ENCODE measurements at regions not wholly inside any gene's neighbourhood (a gene's known extent, or its start where the extent isn't known, plus 50 kb on each side); places are given as distances from the start of the nearest gene placed in this dataset.

DNA sequence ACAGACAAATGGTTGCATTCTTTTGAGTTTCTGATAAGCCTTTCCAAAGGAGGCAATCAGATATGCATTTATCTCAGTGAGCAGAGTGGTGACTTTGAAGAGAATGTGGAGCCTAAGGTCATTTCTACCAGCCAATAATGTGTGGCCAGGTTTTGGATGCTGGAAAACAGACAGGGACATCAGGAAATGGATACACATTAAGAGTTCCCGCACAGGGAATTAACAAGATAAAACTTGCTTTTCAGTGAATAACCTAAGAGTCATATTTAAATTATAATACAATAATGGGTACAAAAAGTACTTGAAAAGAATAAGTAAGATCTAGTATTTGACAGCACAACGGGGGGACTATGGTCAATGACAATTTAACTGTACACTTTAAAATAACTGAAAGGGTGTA is 492.3 kb upstream of the FAM241A start:
- no peaks in the 10 kb centered on the region for H3K9me3 ChIP-seq (ENCODE audit: insufficient read depth, low read depth, low read length)
- peaks cover 34% of the 10 kb centered on the region for H3K4me1 ChIP-seq (ENCODE audit: insufficient read depth, low read length)
- H3K4me3 ChIP-seq (ENCODE audit: low read length) = no peak overlapping the region
- H3K27ac ChIP-seq (ENCODE audit: low read depth, low read length) = no peak overlapping the region
- no peaks in the 10 kb centered on the region for H3K36me3 ChIP-seq (ENCODE audit: insufficient read depth, low read length)
- no peak overlapping the region for H3K9ac ChIP-seq (ENCODE audit: low read depth, low read length)
- 0 out of 2 replicates have a peak, but pooled peaks cover 3% of the 10 kb centered on the region for H3K27me3 ChIP-seq (ENCODE audit: insufficient read depth, low read length)
- 100% methylated on average over 2 of the region's 2 CpGs for whole genome bisulfite sequencing

- whole genome bisulfite sequencing = 100% methylated on average over 1 of the region's 1 CpG
- no peak overlapping the region for H3K9ac ChIP-seq (ENCODE audit: low read depth, low read length)
These were observed 482.8 kb upstream of the FAM241A start for GRCh38 chr4:111662496-111662895.

DNA sequence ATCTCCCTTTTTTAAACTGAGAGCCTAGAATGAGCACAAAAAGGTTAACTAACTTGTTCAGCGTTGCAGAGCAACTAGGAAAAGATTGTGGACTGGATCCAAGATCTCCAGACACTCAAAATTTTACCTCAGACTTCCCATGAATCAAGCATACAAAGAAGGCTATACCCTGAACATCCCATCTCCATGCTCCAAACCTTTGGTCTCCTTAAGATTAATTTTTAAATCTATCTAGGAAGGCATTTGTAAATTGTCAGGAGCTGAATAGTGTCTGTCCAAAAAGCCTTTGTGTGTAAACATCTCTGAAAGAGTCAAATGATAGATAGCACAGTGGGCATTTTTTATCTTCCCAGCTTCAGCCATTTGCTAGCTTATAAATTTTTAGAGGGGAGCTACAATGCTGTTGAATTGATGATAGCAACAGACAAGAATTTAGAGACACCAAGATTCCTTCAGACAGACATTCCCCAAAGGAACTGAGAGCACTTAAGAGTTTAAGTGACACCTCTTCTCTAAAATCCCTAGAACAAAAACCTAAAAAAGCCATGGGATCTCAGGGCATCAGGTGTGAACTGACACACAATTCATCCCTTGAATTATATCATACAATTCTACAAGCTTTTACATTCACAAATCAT is 480.8 kb upstream of the FAM241A start:
- H3K4me1 ChIP-seq (ENCODE audit: insufficient read depth, low read length) = no peaks in the 10 kb centered on the region
- 100% methylated on average over 1 of the region's 1 CpG for WGBS

More at GRCh38 chr4:111662496-111662895, 482.8 kb upstream of the FAM241A start:
- no peak overlapping the region for H3K27ac ChIP-seq (ENCODE audit: low read depth, low read length)
- no peak overlapping the region for H3K4me3 ChIP-seq (ENCODE audit: low read length)
- H3K27me3 ChIP-seq (ENCODE audit: insufficient read depth, low read length) = no peaks in the 10 kb centered on the region
- no peaks in the 10 kb centered on the region for H3K36me3 ChIP-seq (ENCODE audit: insufficient read depth, low read length)
- no peaks in the 10 kb centered on the region for H3K9me3 ChIP-seq (ENCODE audit: insufficient read depth, low read depth, low read length)
- no peaks in the 10 kb centered on the region for H3K4me1 ChIP-seq (ENCODE audit: insufficient read depth, low read length)

DNA sequence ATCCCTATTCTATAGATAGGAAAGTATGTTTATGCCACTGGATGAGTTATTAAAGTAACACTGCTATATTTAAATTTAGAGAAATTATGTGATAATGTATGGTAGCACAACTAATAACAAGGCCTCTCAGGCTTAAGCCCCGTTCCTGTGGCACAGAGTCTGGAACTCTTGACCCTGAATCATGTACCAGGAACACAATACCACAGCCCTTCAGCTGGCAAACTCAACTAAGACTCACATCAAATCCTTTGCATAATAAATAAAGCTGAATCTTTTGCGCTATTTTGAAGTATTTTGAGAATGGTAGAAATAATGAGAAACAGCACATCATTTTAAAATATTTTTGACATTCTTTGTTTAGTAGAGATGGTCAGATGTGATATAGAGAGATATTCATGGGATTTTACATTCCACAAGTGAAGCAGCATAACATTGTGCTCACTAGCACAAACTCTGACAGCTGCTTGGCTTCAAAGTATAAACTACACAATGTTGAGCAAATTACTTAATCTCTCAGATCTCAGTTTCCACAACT is 478.4 kb upstream of the FAM241A start:
- Histone ChIP-seq H3K27ac (ENCODE audit: low read depth, low read length) (no peak overlapping the region), H3K36me3 (ENCODE audit: insufficient read depth, low read length) (no peaks in the 10 kb centered on the region), H3K27me3 (ENCODE audit: insufficient read depth, low read length) (no peaks in the 10 kb centered on the region), H3K9ac (ENCODE audit: low read depth, low read length) (no peak overlapping the region), H3K9me3 (ENCODE audit: insufficient read depth, low read depth, low read length) (no peaks in the 10 kb centered on the region), H3K4me3 (ENCODE audit: low read length) (no peak overlapping the region), H3K4me1 (ENCODE audit: insufficient read depth, low read length) (no peaks in the 10 kb centered on the region)
- 92% methylated on average over 1 of the region's 2 CpGs for WGBS

More for the DNA sequence above, 480.8 kb upstream of the FAM241A start:
- Histone ChIP-seq H3K4me3 (ENCODE audit: low read length) (no peak overlapping the region), H3K36me3 (ENCODE audit: insufficient read depth, low read length) (no peaks in the 10 kb centered on the region), H3K27me3 (ENCODE audit: insufficient read depth, low read length) (no peaks in the 10 kb centered on the region), H3K9me3 (ENCODE audit: insufficient read depth, low read depth, low read length) (no peaks in the 10 kb centered on the region), H3K9ac (ENCODE audit: low read depth, low read length) (no peak overlapping the region), H3K27ac (ENCODE audit: low read depth, low read length) (no peak overlapping the region)

DNA sequence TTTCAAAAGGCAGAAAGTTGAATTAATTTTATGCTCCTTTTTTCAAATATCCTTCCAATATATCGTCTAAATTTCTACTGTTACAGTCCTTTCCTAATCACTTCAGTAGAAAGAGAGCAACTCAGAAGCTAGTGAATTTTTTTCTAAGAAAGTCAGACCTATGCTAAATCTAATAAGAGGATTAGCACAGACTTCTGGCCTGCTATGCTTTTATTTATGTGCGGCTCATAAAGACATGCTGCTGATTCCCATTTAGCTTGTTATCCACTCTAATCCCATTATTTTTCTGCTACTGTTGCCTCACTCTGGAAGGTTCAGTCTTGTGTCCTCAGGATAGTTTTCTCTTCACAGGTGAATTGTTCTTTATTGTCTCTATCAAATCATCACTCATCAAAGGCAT is 473.5 kb upstream of the FAM241A start:
- Histone ChIP-seq H3K27me3 (ENCODE audit: insufficient read depth, low read length) (no peaks in the 10 kb centered on the region), H3K27ac (ENCODE audit: low read depth, low read length) (no peak overlapping the region)
- WGBS = 94% methylated on average over 2 of the region's 2 CpGs

DNA sequence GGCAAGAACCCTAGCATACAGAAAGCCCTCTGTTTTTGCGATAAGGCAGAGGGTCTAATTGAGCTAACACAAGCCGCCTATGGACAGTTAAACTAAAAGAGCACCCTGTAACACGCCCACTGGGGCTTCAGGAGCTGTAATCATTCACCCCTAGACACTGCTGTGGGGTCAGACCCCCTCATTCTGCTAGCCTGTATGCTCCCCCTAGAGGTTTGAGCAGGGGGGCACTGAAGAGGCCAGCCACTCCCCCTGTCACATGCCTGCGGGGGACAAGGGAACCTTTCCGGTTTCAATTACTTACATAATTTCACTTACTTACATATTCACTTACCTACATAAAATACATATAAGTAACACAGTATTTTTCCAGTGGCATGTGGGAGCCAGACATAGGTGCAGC is 469.5 kb upstream of the FAM241A start:
- Histone ChIP-seq H3K4me3 (ENCODE audit: low read length) (no peak overlapping the region), H3K9me3 (ENCODE audit: insufficient read depth, low read depth, low read length) (no peaks in the 10 kb centered on the region), H3K36me3 (ENCODE audit: insufficient read depth, low read length) (no peaks in the 10 kb centered on the region), H3K4me1 (ENCODE audit: insufficient read depth, low read length) (no peaks in the 10 kb centered on the region), H3K9ac (ENCODE audit: low read depth, low read length) (no peak overlapping the region), H3K27ac (ENCODE audit: low read depth, low read length) (no peak overlapping the region), H3K27me3 (ENCODE audit: insufficient read depth, low read length) (no peaks in the 10 kb centered on the region)
- WGBS = 92% methylated on average over 5 of the region's 5 CpGs

More for the DNA sequence above, 473.5 kb upstream of the FAM241A start:
- no peak overlapping the region for H3K4me3 ChIP-seq (ENCODE audit: low read length)
- no peaks in the 10 kb centered on the region for H3K9me3 ChIP-seq (ENCODE audit: insufficient read depth, low read depth, low read length)
- H3K9ac ChIP-seq (ENCODE audit: low read depth, low read length) = no peak overlapping the region
- no peaks in the 10 kb centered on the region for H3K36me3 ChIP-seq (ENCODE audit: insufficient read depth, low read length)
- no peaks in the 10 kb centered on the region for H3K4me1 ChIP-seq (ENCODE audit: insufficient read depth, low read length)

- no peak overlapping the region for H3K9ac ChIP-seq (ENCODE audit: low read depth, low read length)
- no peak overlapping the region for H3K4me3 ChIP-seq (ENCODE audit: low read length)
These were observed 468.7 kb upstream of the FAM241A start for GRCh38 chr4:111676533-111676932.

GRCh38 chr4:111678479-111678878 is 466.8 kb upstream of the FAM241A start:
- H3K36me3 ChIP-seq (ENCODE audit: insufficient read depth, low read length) = no peaks in the 10 kb centered on the region
- WGBS = 100% methylated on average over 1 of the region's 1 CpG
- no peaks in the 10 kb centered on the region for H3K9me3 ChIP-seq (ENCODE audit: insufficient read depth, low read depth, low read length)
- H3K4me1 ChIP-seq (ENCODE audit: insufficient read depth, low read length) = no peaks in the 10 kb centered on the region
- H3K27ac ChIP-seq (ENCODE audit: low read depth, low read length) = no peak overlapping the region
- no peak overlapping the region for H3K9ac ChIP-seq (ENCODE audit: low read depth, low read length)
- no peaks in the 10 kb centered on the region for H3K27me3 ChIP-seq (ENCODE audit: insufficient read depth, low read length)
- H3K4me3 ChIP-seq (ENCODE audit: low read length) = no peak overlapping the region

More at GRCh38 chr4:111676533-111676932, 468.7 kb upstream of the FAM241A start:
- H3K36me3 ChIP-seq (ENCODE audit: insufficient read depth, low read length) = no peaks in the 10 kb centered on the region
- no peaks in the 10 kb centered on the region for H3K4me1 ChIP-seq (ENCODE audit: insufficient read depth, low read length)
- no peak overlapping the region for H3K27ac ChIP-seq (ENCODE audit: low read depth, low read length)
- H3K27me3 ChIP-seq (ENCODE audit: insufficient read depth, low read length) = no peaks in the 10 kb centered on the region
- no peaks in the 10 kb centered on the region for H3K9me3 ChIP-seq (ENCODE audit: insufficient read depth, low read depth, low read length)

- Histone ChIP-seq H3K36me3 (ENCODE audit: insufficient read depth, low read length) (no peaks in the 10 kb centered on the region), H3K4me1 (ENCODE audit: insufficient read depth, low read length) (no peaks in the 10 kb centered on the region), H3K27me3 (ENCODE audit: insufficient read depth, low read length) (no peaks in the 10 kb centered on the region), H3K9ac (ENCODE audit: low read depth, low read length) (no peak overlapping the region), H3K4me3 (ENCODE audit: low read length) (no peak overlapping the region), H3K27ac (ENCODE audit: low read depth, low read length) (no peak overlapping the region), H3K9me3 (ENCODE audit: insufficient read depth, low read depth, low read length) (no peaks in the 10 kb centered on the region)
- 97% methylated on average over 3 of the region's 5 CpGs for WGBS
These were observed 466.3 kb upstream of the FAM241A start for GRCh38 chr4:111678908-111679307.

- H3K27ac ChIP-seq (ENCODE audit: low read depth, low read length) = no peak overlapping the region
- H3K36me3 ChIP-seq (ENCODE audit: insufficient read depth, low read length) = no peaks in the 10 kb centered on the region
- WGBS = 90% methylated on average over 3 of the region's 3 CpGs
These were observed 464.0 kb upstream of the FAM241A start for GRCh38 chr4:111681270-111681669.

DNA sequence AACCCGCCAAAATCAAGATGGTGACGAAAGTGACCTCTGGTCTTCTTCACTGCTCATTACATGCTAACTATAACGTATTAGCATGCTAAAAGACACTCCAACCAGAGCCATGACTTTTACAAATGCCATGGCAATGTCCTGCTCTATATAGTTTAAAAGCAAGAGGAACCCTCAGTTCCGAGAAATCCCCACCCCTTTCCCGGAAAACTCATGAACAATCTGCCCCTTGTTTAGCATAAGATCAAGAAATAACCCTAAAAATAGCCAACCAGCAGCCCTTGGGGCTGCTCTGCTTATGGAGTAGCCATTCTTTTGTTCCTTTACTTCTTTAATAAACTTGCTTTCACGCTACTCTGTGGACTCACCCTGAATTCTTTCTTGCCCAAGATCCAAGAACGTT is 463.5 kb upstream of the FAM241A start:
- H3K36me3 ChIP-seq (ENCODE audit: insufficient read depth, low read length) = no peaks in the 10 kb centered on the region
- no peak overlapping the region for H3K9ac ChIP-seq (ENCODE audit: low read depth, low read length)
- no peaks in the 10 kb centered on the region for H3K4me1 ChIP-seq (ENCODE audit: insufficient read depth, low read length)
- no peak overlapping the region for H3K27ac ChIP-seq (ENCODE audit: low read depth, low read length)
- H3K4me3 ChIP-seq (ENCODE audit: low read length) = no peak overlapping the region
- no peaks in the 10 kb centered on the region for H3K27me3 ChIP-seq (ENCODE audit: insufficient read depth, low read length)
- no peaks in the 10 kb centered on the region for H3K9me3 ChIP-seq (ENCODE audit: insufficient read depth, low read depth, low read length)
- WGBS = 95% methylated on average over 7 of the region's 7 CpGs

More at GRCh38 chr4:111681270-111681669, 464.0 kb upstream of the FAM241A start:
- Histone ChIP-seq H3K27me3 (ENCODE audit: insufficient read depth, low read length) (no peaks in the 10 kb centered on the region), H3K9ac (ENCODE audit: low read depth, low read length) (no peak overlapping the region), H3K4me3 (ENCODE audit: low read length) (no peak overlapping the region), H3K9me3 (ENCODE audit: insufficient read depth, low read depth, low read length) (no peaks in the 10 kb centered on the region), H3K4me1 (ENCODE audit: insufficient read depth, low read length) (no peaks in the 10 kb centered on the region)

DNA sequence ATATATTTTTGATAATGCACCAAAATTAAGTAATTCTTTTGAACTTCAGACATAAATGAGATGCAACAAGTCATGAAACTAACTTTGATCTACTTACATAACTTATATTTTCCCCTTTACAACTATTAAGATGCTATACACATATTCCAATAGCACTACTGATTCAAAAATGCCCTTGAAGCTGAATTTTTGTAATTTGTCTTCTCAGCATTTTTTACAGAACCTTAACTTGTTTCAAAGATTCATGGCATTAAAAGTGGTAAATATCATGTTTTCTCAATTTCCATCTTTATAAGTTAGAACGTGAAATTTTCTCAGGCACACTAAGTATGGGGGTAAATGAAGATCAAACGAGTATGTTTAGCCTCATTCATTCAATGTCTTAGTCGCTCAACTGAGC is 460.0 kb upstream of the FAM241A start:
- H3K9ac ChIP-seq (ENCODE audit: low read depth, low read length) = no peak overlapping the region
- no peaks in the 10 kb centered on the region for H3K4me1 ChIP-seq (ENCODE audit: insufficient read depth, low read length)
- no peaks in the 10 kb centered on the region for H3K27me3 ChIP-seq (ENCODE audit: insufficient read depth, low read length)
- H3K4me3 ChIP-seq (ENCODE audit: low read length) = no peak overlapping the region
- WGBS = 96% methylated on average over 3 of the region's 3 CpGs
- no peak overlapping the region for H3K27ac ChIP-seq (ENCODE audit: low read depth, low read length)
- no peaks in the 10 kb centered on the region for H3K36me3 ChIP-seq (ENCODE audit: insufficient read depth, low read length)
- H3K9me3 ChIP-seq (ENCODE audit: insufficient read depth, low read depth, low read length) = no peaks in the 10 kb centered on the region
